ENCODE measurements at regions not wholly inside any gene's neighbourhood (a gene's known extent, or its start where the extent isn't known, plus 50 kb on each side); places are given as distances from the start of the nearest gene placed in this dataset.
"Not testable (repeated sequence)": the region's sequence is repeated elsewhere in the genome, so short reads cannot be mapped to it uniquely, and the experiment has no call there.

GRCh38 chr20:29119141-29119540 lies 2138.3 kb upstream of the DEFB115 start:
- DNase-seq (ENCODE audit: extremely low read depth, low read depth) = no peak

- not testable (repeated sequence) for DNase-seq (ENCODE audit: extremely low read depth, low read depth)
These were observed 2137.8 kb upstream of the DEFB115 start for GRCh38 chr20:29119684-29120083.

- not testable (repeated sequence) for DNase-seq (ENCODE audit: extremely low read depth, low read depth)
These were observed 2137.4 kb upstream of the DEFB115 start for GRCh38 chr20:29120088-29120487.

GRCh38 chr20:29120575-29120974 lies 2136.9 kb upstream of the DEFB115 start:
- DNase-seq (ENCODE audit: extremely low read depth, low read depth) = not testable (repeated sequence)

GRCh38 chr20:29122784-29123183 lies 2134.7 kb upstream of the DEFB115 start:
- not testable (repeated sequence) for DNase-seq (ENCODE audit: extremely low read depth, low read depth)

GRCh38 chr20:29123861-29124260 lies 2133.6 kb upstream of the DEFB115 start:
- DNase-seq (ENCODE audit: extremely low read depth, low read depth) = no peak

Data from NCI-H460 (cell line).